ENCODE measurements at regions not wholly inside any gene's neighbourhood (a gene's known extent, or its start where the extent isn't known, plus 50 kb on each side); places are given as distances from the start of the nearest gene placed in this dataset.
"Not testable (repeated sequence)": the region's sequence is repeated elsewhere in the genome, so short reads cannot be mapped to it uniquely, and the experiment has no call there.

DNA sequence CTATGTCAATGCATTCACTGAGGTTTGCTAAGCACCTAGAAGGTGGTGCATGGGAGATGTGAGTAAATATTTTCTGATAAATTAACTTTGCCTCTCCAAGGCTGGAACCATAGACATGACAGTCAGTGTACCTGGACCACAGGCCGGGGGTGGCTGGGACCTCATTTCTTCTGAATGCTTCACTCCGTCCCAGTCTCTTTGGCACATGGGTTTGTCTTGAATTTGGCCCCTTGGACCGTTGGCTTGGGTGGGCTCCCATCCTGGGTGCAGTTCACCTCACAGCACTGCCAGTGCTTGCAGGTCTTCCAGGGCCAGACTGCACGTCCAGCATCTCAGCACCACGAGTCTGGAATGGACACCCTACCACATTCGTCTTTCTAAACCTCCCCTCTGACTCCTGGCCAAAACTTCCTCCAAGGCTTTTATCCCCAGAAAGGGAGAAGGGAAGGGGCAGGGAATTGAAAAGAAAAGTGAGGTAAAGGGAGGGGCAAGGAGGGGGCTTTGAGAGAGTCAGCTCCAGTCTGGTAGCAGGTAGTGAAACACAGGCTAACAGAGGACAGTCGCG lies 267.8 kb downstream of the MED10 start:
- no peak for DNase-seq (ENCODE audit: low read depth)

GRCh38 chr5:6108981-6109825 lies 269.1 kb downstream of the MED10 start:
- DNase-seq (ENCODE audit: low read depth), result no peak

GRCh38 chr5:6108540-6108848 lies 269.9 kb downstream of the MED10 start:
- no peak for DNase-seq (ENCODE audit: low read depth)

DNA sequence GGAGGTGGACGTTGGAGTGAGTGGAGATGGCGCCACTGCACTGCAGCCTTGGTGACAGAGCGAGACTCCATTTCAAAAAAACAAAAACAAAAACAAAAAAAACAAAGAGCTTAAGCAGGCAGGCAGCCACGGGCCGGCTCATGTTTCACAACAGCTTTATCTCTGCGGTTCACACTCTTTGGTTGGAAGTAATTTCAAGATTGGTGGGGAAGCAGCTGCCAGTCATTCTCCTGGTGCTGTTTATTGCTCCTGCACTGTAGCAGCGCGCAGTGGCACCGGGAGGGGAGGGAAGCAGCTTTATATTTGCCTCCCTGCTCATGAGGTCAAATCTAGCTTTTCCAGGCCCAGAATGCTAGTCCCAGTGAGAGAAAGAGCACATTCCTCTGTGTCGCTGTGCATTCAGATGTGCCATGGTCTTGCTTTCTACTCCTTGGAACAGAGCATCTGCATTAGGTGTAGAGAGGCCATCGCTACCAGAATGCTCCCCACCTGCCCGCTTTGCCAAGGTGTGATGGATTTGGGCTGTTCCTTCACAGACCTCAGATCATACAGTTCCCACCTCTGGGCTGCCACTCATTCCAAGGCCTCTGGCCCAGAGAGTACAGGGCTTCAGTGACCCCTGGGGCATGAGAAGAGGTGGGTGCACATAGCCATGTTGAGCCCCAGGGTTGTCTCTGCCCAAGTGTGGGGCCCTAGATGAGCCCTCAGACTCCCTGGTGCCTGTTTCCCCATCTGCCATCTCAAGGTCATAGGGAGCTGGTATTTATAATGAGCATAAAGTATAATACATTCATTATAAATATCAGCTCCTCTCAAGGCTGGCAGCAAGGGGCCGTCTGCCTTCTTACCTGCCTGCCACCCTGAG lies 270.4 kb downstream of the MED10 start:
- DNase-seq (ENCODE audit: low read depth), result no peak

GRCh38 chr5:6106756-6107155 lies 271.6 kb downstream of the MED10 start:
- DNase-seq (ENCODE audit: low read depth), result no peak

GRCh38 chr5:6105320-6105719 lies 273.0 kb downstream of the MED10 start:
- no peak for DNase-seq (ENCODE audit: low read depth)

DNA sequence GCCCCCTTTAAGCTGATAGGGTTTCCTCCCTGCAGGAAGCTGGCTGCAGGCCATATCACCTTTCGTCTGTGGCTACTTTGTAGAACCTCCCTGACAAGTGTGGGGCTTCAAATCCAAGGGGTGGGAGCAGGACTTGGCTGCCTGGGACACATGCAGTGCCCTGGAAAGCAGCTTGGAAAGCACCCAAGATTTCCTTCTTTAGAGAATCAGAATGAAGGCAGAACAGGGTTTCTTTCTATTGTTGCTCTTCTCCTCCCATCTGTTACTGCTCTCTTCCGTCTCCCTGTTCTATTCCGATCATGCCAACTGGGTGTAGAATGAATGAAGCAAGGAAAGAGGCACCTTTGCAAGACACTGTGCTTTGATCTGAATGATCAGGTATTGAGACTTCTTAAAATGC lies 282.2 kb downstream of the MED10 start:
- no peak for DNase-seq (ENCODE audit: low read depth)

DNA sequence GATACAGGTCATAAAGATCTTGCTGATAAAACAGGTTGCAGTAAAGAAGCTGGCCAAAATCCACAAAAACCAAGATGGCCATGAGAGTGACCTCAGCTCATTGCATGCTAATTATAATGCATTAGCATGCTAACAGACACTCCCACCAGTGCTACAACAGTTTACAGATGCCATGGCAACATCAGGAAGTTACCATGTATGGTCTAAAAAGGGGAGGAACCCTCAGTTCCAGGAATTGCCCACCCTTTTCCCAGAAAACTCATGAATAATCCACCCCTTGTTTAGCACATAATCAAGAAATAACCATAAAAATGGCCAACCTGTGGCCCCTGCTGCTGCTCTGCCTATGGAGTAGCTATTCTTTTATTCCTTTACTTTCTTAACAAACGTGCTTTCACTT lies 284.2 kb downstream of the MED10 start:
- not testable (repeated sequence) for DNase-seq (ENCODE audit: low read depth)

DNA sequence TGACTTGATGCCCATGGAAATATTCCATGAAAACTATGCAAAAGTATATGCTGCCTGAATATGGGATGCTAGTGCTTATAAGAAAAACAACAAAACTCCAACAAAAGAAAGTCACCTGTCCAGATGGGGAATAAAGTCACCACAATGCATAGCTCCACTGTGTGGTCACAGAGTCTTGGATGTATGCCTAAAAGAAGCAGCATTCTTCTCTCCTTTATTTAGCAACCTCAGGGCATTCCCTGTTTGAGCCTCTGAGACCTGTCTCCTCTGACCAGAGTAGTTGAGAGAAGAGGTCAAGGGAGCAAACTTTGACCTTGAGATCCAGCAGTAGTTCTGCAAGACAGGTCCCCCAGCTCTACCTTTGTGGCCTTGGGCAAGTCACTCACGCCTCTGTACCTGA lies 287.5 kb downstream of the MED10 start:
- no peak for DNase-seq (ENCODE audit: low read depth)

DNA sequence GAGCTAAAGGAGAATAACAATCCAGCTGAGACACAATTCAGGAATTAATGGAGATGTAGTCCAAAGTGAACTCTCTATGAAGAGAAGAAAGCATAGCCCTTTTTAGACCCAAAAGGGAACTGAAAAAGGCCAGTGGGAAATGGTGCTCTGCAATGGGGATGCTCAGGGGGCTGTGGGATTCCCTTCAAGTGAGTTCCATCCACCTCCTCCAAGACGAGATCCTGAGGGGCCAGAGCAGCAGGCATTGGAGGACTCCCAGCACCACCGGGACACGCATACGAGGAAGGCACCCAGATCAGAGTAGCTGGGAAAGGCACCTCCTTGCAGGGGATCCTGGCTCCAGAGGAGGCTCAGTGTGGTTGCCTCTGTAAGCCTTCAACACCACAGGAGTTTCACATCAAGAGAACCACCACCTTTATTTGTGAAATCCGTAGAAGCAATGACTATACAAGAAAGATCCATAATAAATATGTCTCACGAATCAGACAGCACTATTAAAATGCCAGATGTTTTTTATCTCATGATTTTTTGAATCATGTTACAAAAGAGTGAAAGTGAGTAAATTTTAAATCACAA lies 288.2 kb downstream of the MED10 start:
- no peak for DNase-seq (ENCODE audit: low read depth)

DNA sequence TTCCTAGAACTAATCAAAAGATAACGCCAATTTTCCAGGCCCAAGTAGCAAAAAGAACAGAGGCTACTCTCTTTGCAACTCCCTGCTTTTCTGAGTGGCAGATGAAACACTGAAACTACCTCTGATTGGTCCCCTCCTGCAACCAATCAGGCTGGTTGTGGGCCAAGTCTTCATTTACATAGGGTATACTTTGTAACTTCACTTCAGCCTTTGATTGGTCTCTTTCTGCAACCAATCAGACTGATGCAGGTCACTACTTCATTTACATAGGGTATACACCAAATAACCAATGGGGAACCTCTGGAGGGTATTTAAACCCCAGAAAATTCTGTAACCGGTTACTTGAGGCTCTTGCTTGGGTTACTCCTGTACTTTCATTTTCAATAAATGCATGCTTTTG lies 289.6 kb downstream of the MED10 start:
- DNase-seq (ENCODE audit: low read depth), result no peak

DNA sequence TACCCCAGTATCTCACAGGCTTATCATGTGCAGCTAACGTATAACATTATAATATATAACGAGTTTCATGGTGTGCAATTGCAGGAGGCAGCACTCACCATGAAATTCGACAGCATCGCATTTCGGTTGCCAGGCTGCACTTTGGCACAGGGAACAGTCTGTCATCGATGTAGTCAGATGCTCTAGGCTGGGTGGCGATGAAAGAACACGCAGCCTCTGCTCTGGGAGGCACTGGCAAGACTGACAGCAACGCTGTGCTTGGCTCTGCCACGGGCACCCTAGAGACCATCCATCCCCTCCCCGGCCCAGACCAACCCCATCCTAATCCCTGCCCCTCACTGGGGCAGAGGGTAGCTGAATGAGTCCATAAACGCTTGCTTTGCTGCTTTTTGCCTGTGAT lies 290.8 kb downstream of the MED10 start:
- DNase-seq (ENCODE audit: low read depth), result no peak

DNA sequence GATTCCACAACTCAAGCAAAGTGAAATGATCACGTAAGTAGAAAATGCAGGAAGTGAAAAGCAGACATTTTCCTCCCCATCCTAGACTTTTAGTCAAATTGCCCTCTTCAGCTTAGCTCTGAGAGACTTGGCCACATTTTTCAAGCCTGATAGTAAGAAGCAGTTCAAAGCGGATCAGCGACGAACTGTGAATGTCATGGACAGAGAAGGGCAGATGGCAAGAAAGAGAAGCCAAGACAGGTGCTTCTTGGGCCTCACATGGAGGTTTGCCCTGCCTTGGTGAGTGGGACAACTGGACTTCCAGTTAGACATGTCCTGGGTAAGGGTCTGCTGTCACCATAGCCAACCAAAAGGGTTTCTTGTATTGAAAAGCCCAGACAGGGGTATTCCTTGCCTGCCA lies 291.5 kb downstream of the MED10 start:
- DNase-seq (ENCODE audit: low read depth), result no peak

- DNase-seq (ENCODE audit: low read depth), result no peak
These were observed 292.9 kb downstream of the MED10 start for GRCh38 chr5:6085341-6085860.

DNA sequence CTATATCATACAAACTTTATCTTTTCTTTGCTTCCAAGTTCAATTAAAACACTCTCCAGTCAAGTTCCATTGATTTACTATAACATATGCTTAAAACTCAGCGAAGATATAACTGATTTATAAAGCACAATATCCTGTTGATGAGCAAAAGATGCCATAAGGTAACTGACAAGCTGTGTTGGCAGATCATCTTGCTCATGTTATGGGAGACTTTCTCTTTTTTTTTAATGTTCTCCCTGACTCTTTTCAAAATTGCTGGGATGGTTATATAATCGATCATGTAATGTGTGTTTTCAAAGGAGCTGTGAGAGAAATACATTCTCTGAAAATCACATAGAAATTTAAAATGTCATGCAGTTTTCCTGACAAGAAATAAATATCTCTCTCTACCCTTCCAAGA lies 293.5 kb downstream of the MED10 start:
- no peak for DNase-seq (ENCODE audit: low read depth)

DNA sequence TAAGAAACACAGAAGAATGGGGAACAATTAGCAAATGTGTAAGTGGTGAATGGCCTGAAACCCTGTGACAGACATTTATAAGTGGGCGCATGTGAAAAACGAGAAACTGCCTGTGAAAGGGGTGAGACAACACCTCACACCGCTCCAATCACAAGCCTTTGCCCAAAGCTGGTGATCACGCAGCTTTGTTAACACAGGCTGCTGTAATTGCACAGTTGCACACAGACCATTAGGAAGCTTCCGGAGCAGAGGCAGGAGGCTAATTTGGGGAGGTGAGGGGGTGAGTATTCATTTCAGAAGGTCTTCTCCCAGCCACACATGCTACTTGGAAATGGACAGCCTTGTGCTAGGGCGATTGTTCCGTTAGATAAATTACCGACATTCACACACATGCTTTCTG lies 294.0 kb downstream of the MED10 start:
- DNase-seq (ENCODE audit: low read depth), result no peak

DNA sequence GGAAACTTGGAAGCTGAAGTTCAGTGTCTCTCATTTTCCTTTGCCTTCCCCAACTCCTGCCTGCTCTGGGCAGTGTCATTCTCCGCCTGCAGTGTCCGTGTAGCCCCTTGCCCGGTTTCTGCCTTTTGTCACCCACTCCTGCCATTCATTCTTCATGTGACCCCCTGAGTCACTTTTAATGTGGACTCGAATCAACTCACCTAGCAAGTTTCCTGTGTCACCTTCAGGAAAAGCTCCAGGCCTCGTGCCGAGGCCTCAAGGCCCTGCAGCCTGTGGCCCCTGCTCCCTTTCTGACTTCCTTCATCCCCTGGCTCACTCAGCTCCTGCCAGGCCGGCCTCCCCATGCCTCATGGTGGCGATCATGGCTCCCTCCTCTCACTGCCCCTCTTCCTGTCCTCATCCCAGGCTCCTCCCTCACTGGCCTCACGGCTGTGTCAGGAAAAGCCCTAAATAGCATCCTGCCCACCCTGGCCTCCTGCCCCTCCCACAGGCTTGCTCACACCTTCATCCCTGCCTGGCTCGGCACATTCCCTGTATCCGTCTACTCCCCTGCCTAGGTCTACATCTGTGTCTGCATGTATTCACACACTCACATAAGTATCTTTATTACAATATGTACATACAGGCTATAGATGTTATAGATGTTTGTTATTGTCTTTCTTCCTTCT lies 294.9 kb downstream of the MED10 start:
- DNase-seq (ENCODE audit: low read depth), result no peak

DNA sequence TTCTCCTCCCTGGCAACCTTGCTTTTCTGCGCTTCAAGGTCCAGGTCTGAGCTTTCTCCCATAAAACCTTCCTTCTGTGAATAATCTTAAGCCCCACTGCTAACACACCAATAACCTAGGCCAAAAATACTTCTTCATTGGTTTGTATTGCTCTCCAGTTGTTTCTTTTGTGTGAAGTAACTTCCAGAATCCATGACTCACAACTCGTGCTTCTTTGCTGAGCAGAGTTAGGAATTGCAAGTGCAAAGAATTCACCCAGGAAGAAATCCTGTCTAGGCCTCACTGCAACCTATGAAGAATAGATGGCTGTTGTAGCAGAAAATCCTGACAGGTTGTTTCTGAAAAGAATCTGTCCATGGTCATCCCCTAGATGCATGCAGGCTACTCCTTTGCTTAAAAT lies 295.7 kb downstream of the MED10 start:
- no peak for DNase-seq (ENCODE audit: low read depth)

DNA sequence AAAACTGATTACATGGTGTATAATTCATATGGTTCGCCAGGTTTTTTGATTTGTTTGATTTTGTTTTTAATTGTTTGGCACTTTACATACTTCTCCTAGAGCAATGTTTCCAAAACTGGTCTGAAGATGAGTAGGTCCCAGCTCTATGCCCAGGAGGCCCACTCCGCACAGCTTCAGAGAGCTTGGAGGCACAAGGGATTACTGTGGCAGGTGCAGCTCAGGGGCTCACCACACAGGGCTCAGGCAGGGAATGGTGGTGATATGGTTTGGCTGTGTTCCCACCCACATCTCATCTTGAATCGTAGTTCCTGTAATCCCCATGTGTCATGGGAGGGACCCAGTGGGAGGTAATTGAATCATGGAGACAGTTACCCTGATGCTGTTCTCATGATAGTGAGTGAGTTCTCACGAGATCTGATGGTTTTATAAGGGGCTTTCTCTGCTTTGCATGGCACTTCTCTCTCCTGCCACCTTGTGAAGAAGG lies 296.6 kb downstream of the MED10 start:
- DNase-seq (ENCODE audit: low read depth), result no peak

GRCh38 chr5:6080930-6081726 lies 297.2 kb downstream of the MED10 start:
- no peak for DNase-seq (ENCODE audit: low read depth)

DNA sequence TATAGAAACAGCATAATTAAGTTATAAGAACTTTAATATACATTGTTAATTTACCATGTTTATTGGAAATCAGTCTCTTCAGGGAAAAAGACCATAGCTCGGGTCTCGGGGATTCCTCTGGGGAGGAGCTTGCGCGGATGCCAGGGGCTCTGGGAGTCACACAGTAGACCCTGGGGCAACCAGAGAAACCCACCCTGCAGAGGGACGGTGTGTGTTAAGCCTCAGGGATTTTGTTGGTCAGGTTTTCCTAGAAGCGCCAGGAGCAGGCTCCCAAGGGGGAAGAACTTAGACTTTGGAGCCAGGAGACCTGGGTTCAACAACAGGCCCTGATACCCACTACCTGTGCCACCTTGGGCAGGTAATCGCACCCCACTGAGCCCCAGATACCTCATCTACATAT lies 297.9 kb downstream of the MED10 start:
- DNase-seq (ENCODE audit: low read depth), result no peak
